IPS DF 4.7 (cell line): ENCODE measurements at regions not wholly inside any gene's neighbourhood (a gene's known extent, or its start where the extent isn't known, plus 50 kb on each side); places are given as distances from the start of the nearest gene placed in this dataset.
"Not testable (repeated sequence)": the region's sequence is repeated elsewhere in the genome, so short reads cannot be mapped to it uniquely, and the experiment has no call there.

ENCODE experiments used
- DNase-seq: peaks from one replicate; pipeline ENCODE4 v3.0.0-alpha.2; 2013; ENCODE audit warnings: low spot score; ENCODE audit errors: extremely low read depth

- DNase-seq: no peak
Measured at GRCh38 chr3:31285833-31286486, 246.8 kb upstream of the STT3B start.

- no peak for DNase-seq
Measured at GRCh38 chr3:31288224-31288623, 244.5 kb upstream of the STT3B start.

- DNase-seq: no peak
Measured at GRCh38 chr3:31288641-31289100, 244.1 kb upstream of the STT3B start.

- DNase-seq: no peak
Measured at GRCh38 chr3:31289584-31289983, 243.1 kb upstream of the STT3B start.

GRCh38 chr3:31290046-31290445 lies 242.7 kb upstream of the STT3B start:
- no peak for DNase-seq

GRCh38 chr3:31291818-31292217 lies 240.9 kb upstream of the STT3B start:
- no peak for DNase-seq

GRCh38 chr3:31294430-31295149 lies 238.1 kb upstream of the STT3B start:
- DNase-seq: no peak

- DNase-seq: no peak
Measured at GRCh38 chr3:31295150-31295765, 237.5 kb upstream of the STT3B start.

- DNase-seq: no peak
Measured at GRCh38 chr3:31297726-31298298, 234.9 kb upstream of the STT3B start.

- no peak for DNase-seq
Measured at GRCh38 chr3:31300456-31301443, 232.0 kb upstream of the STT3B start.

- DNase-seq: no peak
Measured at GRCh38 chr3:31302343-31302742, 230.4 kb upstream of the STT3B start.

GRCh38 chr3:31305340-31305739 lies 227.4 kb upstream of the STT3B start:
- no peak for DNase-seq

- DNase-seq: no peak
Measured at GRCh38 chr3:31307131-31307785, 225.5 kb upstream of the STT3B start.

GRCh38 chr3:31311559-31311958 lies 221.2 kb upstream of the STT3B start:
- no peak for DNase-seq

GRCh38 chr3:31312400-31312799 lies 220.3 kb upstream of the STT3B start:
- DNase-seq: no peak

GRCh38 chr3:31314258-31314657 lies 218.5 kb upstream of the STT3B start:
- no peak for DNase-seq

- no peak for DNase-seq
Measured at GRCh38 chr3:31319332-31319731, 213.4 kb upstream of the STT3B start.

GRCh38 chr3:31321620-31322019 lies 211.1 kb upstream of the STT3B start:
- DNase-seq: no peak

GRCh38 chr3:31322460-31322859 lies 210.3 kb upstream of the STT3B start:
- no peak for DNase-seq

GRCh38 chr3:31327826-31328357 lies 204.8 kb upstream of the STT3B start:
- not testable (repeated sequence) for DNase-seq
